Breast epithelium (tissue), 3 donors: ENCODE measurements at regions not wholly inside any gene's neighbourhood (a gene's known extent, or its start where the extent isn't known, plus 50 kb on each side); places are given as distances from the start of the nearest gene placed in this dataset.

Source experiments
- CTCF ChIP-seq, 3 donors: fragments of 450-650 bp; IDR thresholded peaks; one replicate each; pipeline ENCODE4 v1.5.1; 2016 to 2017; ENCODE audit warnings: antibody characterized with exemption in 3 of 3, mild to moderate bottlenecking in 3 of 3, moderate library complexity in 3 of 3
- POLR2AphosphoS5 ChIP-seq, 3 donors: sonication (generic); formaldehyde crosslinking; IDR thresholded peaks; one replicate each; pipeline ENCODE4 v1.6.1; 2017; ENCODE audit warnings: antibody characterized with exemption in 3 of 3

DNA sequence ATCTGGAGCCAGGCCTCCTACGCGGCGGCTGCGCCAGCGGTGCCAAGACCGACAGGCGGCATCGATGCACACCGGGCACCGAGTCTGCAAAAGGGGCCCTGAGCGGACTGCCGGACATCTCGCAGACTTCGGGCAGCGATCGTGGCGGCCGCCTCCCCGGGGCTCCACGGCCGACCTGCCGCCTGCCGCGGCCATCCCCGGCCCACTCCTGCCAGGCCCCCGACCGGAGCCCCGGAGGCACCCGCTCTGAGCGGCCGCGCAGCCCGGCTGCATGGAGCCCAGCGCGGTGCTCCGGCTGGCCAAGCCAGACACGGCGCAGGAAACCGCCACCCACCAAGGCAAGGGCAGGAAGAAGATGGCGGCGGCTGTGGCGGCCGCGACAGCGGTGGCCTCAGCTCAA is 154.2 kb upstream of the KCTD7 start:
- no peak for TF ChIP-seq CTCF (IDR thresholded peaks at IDR 0.05)
- no peak for TF ChIP-seq POLR2AphosphoS5 (IDR thresholded peaks at IDR 0.05)
